ENCODE measurements at regions not wholly inside any gene's neighbourhood (a gene's known extent, or its start where the extent isn't known, plus 50 kb on each side); places are given as distances from the start of the nearest gene placed in this dataset.
"Not testable (repeated sequence)": the region's sequence is repeated elsewhere in the genome, so short reads cannot be mapped to it uniquely, and the experiment has no call there.

- TF ChIP-seq, protein P1, sequence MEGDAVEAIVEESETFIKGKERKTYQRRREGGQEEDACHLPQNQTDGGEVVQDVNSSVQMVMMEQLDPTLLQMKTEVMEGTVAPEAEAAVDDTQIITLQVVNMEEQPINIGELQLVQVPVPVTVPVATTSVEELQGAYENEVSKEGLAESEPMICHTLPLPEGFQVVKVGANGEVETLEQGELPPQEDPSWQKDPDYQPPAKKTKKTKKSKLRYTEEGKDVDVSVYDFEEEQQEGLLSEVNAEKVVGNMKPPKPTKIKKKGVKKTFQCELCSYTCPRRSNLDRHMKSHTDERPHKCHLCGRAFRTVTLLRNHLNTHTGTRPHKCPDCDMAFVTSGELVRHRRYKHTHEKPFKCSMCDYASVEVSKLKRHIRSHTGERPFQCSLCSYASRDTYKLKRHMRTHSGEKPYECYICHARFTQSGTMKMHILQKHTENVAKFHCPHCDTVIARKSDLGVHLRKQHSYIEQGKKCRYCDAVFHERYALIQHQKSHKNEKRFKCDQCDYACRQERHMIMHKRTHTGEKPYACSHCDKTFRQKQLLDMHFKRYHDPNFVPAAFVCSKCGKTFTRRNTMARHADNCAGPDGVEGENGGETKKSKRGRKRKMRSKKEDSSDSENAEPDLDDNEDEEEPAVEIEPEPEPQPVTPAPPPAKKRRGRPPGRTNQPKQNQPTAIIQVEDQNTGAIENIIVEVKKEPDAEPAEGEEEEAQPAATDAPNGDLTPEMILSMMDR (IDR thresholded peaks at IDR 0.05; ENCODE audit: insufficient read depth, low read length, poor library complexity, severe bottlenecking) = no peak
- Histone ChIP-seq H3K4me3 (replicated peaks; ENCODE audit: low read depth, low read length) (no peak overlapping the region), H3K27me3 (replicated peaks; ENCODE audit: control insufficient read depth, insufficient read depth, low read length) (no peaks in the 10 kb centered on the region), H3K36me3 (ENCODE audit: control insufficient read depth, insufficient read depth, low read length) (no peaks in the 10 kb centered on the region)
- no peak for DNase-seq (ENCODE audit: extremely low read depth, insufficient read length)
These were observed 709.3 kb upstream of the AUTS2 start for GRCh38 chr7:68888971-68889385.

DNA sequence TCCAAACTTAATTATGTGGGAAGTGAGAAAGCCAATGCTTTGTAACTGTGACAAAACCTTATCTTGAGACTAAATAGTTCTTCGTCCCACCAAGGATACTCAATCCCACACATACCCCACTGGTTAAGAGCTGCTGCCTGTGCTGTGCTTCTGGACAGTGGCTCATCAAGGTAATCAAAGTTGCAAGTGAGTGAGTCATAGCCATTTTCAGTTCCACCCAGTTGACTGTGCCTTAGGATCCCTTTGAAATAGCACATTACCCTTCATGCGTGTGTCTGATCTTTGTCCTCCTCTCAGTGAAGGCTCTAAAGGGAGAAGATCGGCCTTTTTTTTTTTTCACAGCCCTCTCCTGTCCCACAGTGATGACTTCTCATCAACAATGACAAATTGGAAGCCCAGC is 706.0 kb upstream of the AUTS2 start:
- Histone ChIP-seq H3K4me3 (replicated peaks; ENCODE audit: low read depth, low read length) (no peak overlapping the region), H3K36me3 (ENCODE audit: control insufficient read depth, insufficient read depth, low read length) (no peaks in the 10 kb centered on the region), H3K27me3 (replicated peaks; ENCODE audit: control insufficient read depth, insufficient read depth, low read length) (no peaks in the 10 kb centered on the region)
- TF ChIP-seq, protein P1 (IDR thresholded peaks at IDR 0.05; ENCODE audit: insufficient read depth, low read length, poor library complexity, severe bottlenecking) = no peak
- no peak for DNase-seq (ENCODE audit: extremely low read depth, insufficient read length)

DNA sequence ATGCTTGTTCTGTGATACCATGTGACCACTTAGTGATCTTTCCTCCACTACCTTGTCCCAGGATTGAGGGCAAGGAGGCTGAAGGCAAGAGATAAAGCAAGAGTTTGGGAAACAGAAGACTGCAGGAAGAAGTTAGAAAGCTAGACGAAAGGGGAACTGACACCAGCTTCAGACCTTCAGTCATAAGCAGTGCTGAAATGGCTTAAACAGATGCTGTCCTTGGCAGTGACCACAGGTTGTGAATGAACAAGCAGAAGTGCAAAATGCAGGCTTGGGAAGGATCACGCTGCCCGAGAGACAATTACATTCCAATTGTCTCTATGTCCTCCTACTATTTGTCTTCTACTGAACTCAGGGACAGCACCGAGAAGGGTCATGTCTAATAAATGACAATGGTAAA is 704.9 kb upstream of the AUTS2 start:
- TF ChIP-seq, protein P1 (IDR thresholded peaks at IDR 0.05; ENCODE audit: insufficient read depth, low read length, poor library complexity, severe bottlenecking) = no peak
- H3K36me3 ChIP-seq (ENCODE audit: control insufficient read depth, insufficient read depth, low read length) = no peaks in the 10 kb centered on the region
- H3K4me3 ChIP-seq (replicated peaks; ENCODE audit: low read depth, low read length) = no peak overlapping the region
- H3K27me3 ChIP-seq (replicated peaks; ENCODE audit: control insufficient read depth, insufficient read depth, low read length) = no peaks in the 10 kb centered on the region
- no peak for DNase-seq (ENCODE audit: extremely low read depth, insufficient read length)

- not testable (repeated sequence) for H3K36me3 ChIP-seq (ENCODE audit: control insufficient read depth, insufficient read depth, low read length); H3K4me3 ChIP-seq (replicated peaks; ENCODE audit: low read depth, low read length); DNase-seq (ENCODE audit: extremely low read depth, insufficient read length); H3K27me3 ChIP-seq (replicated peaks; ENCODE audit: control insufficient read depth, insufficient read depth, low read length)
These were observed 699.1 kb upstream of the AUTS2 start for GRCh38 chr7:68899156-68899555.

GRCh38 chr7:68900096-68900495 is 698.2 kb upstream of the AUTS2 start:
- Histone ChIP-seq H3K4me3 (replicated peaks; ENCODE audit: low read depth, low read length) (no peak overlapping the region), H3K27me3 (replicated peaks; ENCODE audit: control insufficient read depth, insufficient read depth, low read length) (no peaks in the 10 kb centered on the region), H3K36me3 (ENCODE audit: control insufficient read depth, insufficient read depth, low read length) (no peaks in the 10 kb centered on the region)
- DNase-seq (ENCODE audit: extremely low read depth, insufficient read length) = no peak
- TF ChIP-seq, protein P1 (IDR thresholded peaks at IDR 0.05; ENCODE audit: insufficient read depth, low read length, poor library complexity, severe bottlenecking) = no peak

DNA sequence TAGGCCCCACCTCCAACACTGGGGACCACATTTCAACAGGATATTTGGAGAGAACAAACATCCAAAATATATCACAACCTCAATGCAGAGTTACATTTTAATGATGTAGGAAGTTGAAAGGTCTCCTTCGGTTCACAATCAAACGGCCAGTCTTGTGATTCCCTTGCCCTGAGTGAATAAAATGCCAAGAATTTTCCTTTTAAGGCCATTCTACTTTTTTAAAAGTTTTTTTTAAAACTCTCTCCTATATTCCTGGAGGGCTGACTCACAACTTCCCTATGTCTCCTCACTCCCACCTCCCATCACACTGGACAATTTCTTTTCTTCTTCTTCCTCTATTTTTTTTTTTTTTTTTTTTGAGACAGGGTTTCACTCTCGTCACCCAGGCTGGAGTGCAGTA is 693.6 kb upstream of the AUTS2 start:
- DNase-seq (ENCODE audit: extremely low read depth, insufficient read length) = no peak
- Histone ChIP-seq H3K27me3 (replicated peaks; ENCODE audit: control insufficient read depth, insufficient read depth, low read length) (no peaks in the 10 kb centered on the region), H3K36me3 (ENCODE audit: control insufficient read depth, insufficient read depth, low read length) (no peaks in the 10 kb centered on the region), H3K4me3 (replicated peaks; ENCODE audit: low read depth, low read length) (no peak overlapping the region)
- TF ChIP-seq, protein P1 (IDR thresholded peaks at IDR 0.05; ENCODE audit: insufficient read depth, low read length, poor library complexity, severe bottlenecking) = no peak

Measured in GM06990 (cell line).